DOHH2 (cell line): ENCODE measurements at regions not wholly inside any gene's neighbourhood (a gene's known extent, or its start where the extent isn't known, plus 50 kb on each side); places are given as distances from the start of the nearest gene placed in this dataset.

ENCODE experiments used
- EZH2phosphoT487 ChIP-seq: fragments of 200-600 bp; sonication (generic); IDR thresholded peaks from 2 replicates; pipeline ENCODE4 v1.6.1; 2017; ENCODE audit warnings: borderline replicate concordance, mild to moderate bottlenecking, antibody characterized with exemption, low read length, moderate library complexity, mixed read lengths
- TF ChIP-seq, protein P1 (sequence below): fragments of 200-600 bp; sonication (generic); IDR thresholded peaks from one replicate; pipeline ENCODE4 v1.5.1; 2014; ENCODE audit warnings: antibody characterized with exemption, mild to moderate bottlenecking, low read depth, low read length; ENCODE audit not compliant: poor library complexity, severe bottlenecking

DNA sequence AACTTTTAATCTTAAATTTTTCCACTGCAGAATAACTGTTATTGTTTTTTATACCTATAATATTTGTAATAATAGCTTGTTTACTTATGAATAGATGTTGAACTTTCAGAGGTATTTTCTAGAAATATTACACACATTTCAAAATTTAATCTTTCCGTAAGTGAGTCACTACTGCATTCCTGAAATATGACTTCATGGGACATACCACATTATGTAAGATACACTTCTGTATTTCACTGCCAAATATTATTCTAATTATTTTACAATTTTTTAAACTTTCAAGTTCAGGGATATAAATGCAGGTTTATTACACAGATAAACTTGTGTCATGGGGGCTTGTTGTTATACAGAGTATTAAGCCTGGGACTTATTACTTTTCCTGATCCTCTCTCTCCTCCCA is 2220.5 kb downstream of the NCAM2 start:
- TF ChIP-seq, protein P1, sequence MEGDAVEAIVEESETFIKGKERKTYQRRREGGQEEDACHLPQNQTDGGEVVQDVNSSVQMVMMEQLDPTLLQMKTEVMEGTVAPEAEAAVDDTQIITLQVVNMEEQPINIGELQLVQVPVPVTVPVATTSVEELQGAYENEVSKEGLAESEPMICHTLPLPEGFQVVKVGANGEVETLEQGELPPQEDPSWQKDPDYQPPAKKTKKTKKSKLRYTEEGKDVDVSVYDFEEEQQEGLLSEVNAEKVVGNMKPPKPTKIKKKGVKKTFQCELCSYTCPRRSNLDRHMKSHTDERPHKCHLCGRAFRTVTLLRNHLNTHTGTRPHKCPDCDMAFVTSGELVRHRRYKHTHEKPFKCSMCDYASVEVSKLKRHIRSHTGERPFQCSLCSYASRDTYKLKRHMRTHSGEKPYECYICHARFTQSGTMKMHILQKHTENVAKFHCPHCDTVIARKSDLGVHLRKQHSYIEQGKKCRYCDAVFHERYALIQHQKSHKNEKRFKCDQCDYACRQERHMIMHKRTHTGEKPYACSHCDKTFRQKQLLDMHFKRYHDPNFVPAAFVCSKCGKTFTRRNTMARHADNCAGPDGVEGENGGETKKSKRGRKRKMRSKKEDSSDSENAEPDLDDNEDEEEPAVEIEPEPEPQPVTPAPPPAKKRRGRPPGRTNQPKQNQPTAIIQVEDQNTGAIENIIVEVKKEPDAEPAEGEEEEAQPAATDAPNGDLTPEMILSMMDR, result no peak
- TF ChIP-seq EZH2phosphoT487, result no peak
